ENCODE measurements at regions not wholly inside any gene's neighbourhood (a gene's known extent, or its start where the extent isn't known, plus 50 kb on each side); places are given as distances from the start of the nearest gene placed in this dataset.

GRCh38 chr7:46586406-46586805 lies 665.3 kb upstream of the IGFBP3 start:
- Histone ChIP-seq H3K27me3 (no peaks in the 10 kb centered on the region), H3K9me3 (replicated peaks in 1 of 11) (peaks cover 2 to 13% (median 8%) of the 10 kb centered on the region in 11 experiments; a peak in 18 of 22 replicates), H3K4me1 (peaks cover 15 to 26% (median 20%) of the 10 kb centered on the region in 10 experiments), H3K9ac (no peak overlapping the region), H3K27ac (no peak overlapping the region), H4K20me1 (no peaks in the 10 kb centered on the region), H3K36me3 (no peaks in the 10 kb centered on the region), H3K4me2 (no peak overlapping the region), H3K4me3 (no peak overlapping the region)
- TF ChIP-seq Cebpa-rat (IDR thresholded peaks at IDR 0.05) = no peak

DNA sequence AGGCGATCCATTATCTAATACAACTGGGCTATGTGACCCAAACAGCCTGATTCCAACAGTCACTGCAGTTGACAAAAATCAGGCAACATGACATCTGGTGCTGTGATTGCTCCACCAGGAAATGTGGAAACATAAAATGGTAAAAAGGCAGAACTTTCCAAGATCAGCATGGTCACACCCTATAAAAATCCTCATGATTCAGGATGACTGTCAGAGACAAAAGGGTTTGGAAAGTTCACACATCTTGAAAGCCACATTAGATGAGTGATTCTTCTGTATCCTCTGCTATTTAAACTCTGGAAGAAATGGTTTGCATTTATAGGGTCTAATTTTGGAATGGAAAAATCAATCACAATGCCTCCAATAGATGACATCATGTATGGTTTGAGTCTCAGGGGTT lies 662.6 kb upstream of the IGFBP3 start:
- Histone ChIP-seq H3K27ac (peak overlapping the region in 6 of 11 experiments; percentile 9 to 55 (median 36); a peak in 7 of 22 replicates), H3K9me3 (replicated peaks in 1 of 11) (peaks cover 0 to 10% (median 5%) of the 10 kb centered on the region in 11 experiments; a peak in 9 of 22 replicates), H3K4me3 (no peak overlapping the region), H3K4me2 (peak overlapping the region; percentile 4 to 49 (median 38); a peak in 15 of 22 replicates), H3K4me1 (peaks cover 26 to 42% (median 32%) of the 10 kb centered on the region in 10 experiments), H4K20me1 (no peaks in the 10 kb centered on the region), H3K36me3 (no peaks in the 10 kb centered on the region), H3K27me3 (no peaks in the 10 kb centered on the region), H3K9ac (no peak overlapping the region)
- TF ChIP-seq Cebpa-rat (IDR thresholded peaks at IDR 0.05) = no peak

- Histone ChIP-seq H3K9ac (peak overlapping the region in 6 of 11 experiments; percentile 28 to 65 (median 58); a peak in 12 of 22 replicates), H3K27me3 (no peaks in the 10 kb centered on the region), H3K9me3 (replicated peaks in 1 of 11) (peaks cover 0 to 24% (median 9%) of the 10 kb centered on the region in 11 experiments; a peak in 11 of 22 replicates), H3K4me2 (peak overlapping the region; percentile 29 to 84 (median 77); a peak in 21 of 22 replicates), H3K27ac (peak overlapping the region in 8 of 11 experiments; percentile 17 to 80 (median 73); a peak in 15 of 22 replicates), H4K20me1 (no peaks in the 10 kb centered on the region), H3K4me1 (peaks cover 32 to 51% (median 40%) of the 10 kb centered on the region in 10 experiments), H3K36me3 (no peaks in the 10 kb centered on the region), H3K4me3 (peak overlapping the region in 2 of 10 experiments; percentile 2 to 34; a peak in 3 of 20 replicates)
- TF ChIP-seq Cebpa-rat (IDR thresholded peaks at IDR 0.05) = no peak
Measured at GRCh38 chr7:46581268-46581667, 660.2 kb upstream of the IGFBP3 start.

- H3K36me3 ChIP-seq = no peaks in the 10 kb centered on the region
- peaks cover 2 to 29% (median 14%) of the 10 kb centered on the region in 11 experiments; a peak in 13 of 22 replicates for H3K9me3 ChIP-seq (replicated peaks in 1 of 11)
- TF ChIP-seq Cebpa-rat (IDR thresholded peaks at IDR 0.05) = no peak
- H3K4me1 ChIP-seq = peaks cover 32 to 51% (median 40%) of the 10 kb centered on the region in 10 experiments
- 0 out of 20 replicates have a peak overlapping the region, but pooled peaks of 2 of the 10 experiments have one; percentile 2 to 34 for H3K4me3 ChIP-seq
- H3K27ac ChIP-seq = peak overlapping the region in 8 of 11 experiments; percentile 17 to 80 (median 73); a peak in 15 of 22 replicates
- H3K4me2 ChIP-seq = peak overlapping the region; percentile 12 to 84 (median 77); a peak in 21 of 22 replicates
- no peaks in the 10 kb centered on the region for H3K27me3 ChIP-seq
- H4K20me1 ChIP-seq = no peaks in the 10 kb centered on the region
- peak overlapping the region in 6 of 11 experiments; percentile 28 to 65 (median 58); a peak in 11 of 22 replicates for H3K9ac ChIP-seq
Measured at GRCh38 chr7:46580766-46581165, 659.7 kb upstream of the IGFBP3 start.

GRCh38 chr7:46577394-46577793 lies 656.3 kb upstream of the IGFBP3 start:
- H3K36me3 ChIP-seq = no peaks in the 10 kb centered on the region
- H3K4me3 ChIP-seq = no peak overlapping the region
- H3K4me1 ChIP-seq = peaks cover 24 to 35% (median 29%) of the 10 kb centered on the region in 10 experiments
- H3K27me3 ChIP-seq = no peaks in the 10 kb centered on the region
- no peak for TF ChIP-seq Cebpa-rat (IDR thresholded peaks at IDR 0.05)
- H3K27ac ChIP-seq = peak overlapping the region in 2 of 11 experiments; percentile 34 to 41; a peak in 2 of 22 replicates
- peak overlapping the region in 3 of 11 experiments; percentile 1 to 30 (median 11); a peak in 1 of 22 replicates for H3K4me2 ChIP-seq
- peaks cover 9 to 36% (median 23%) of the 10 kb centered on the region in 11 experiments; a peak in 16 of 22 replicates for H3K9me3 ChIP-seq (replicated peaks in 1 of 11)
- no peaks in the 10 kb centered on the region for H4K20me1 ChIP-seq
- H3K9ac ChIP-seq = no peak overlapping the region

- Histone ChIP-seq H3K27ac (peak overlapping the region in 3 of 11 experiments; percentile 9 to 41 (median 34); a peak in 2 of 22 replicates), H3K4me3 (no peak overlapping the region), H4K20me1 (no peaks in the 10 kb centered on the region), H3K9me3 (replicated peaks in 1 of 11) (peaks cover 9 to 36% (median 23%) of the 10 kb centered on the region in 11 experiments; a peak in 16 of 22 replicates), H3K27me3 (no peaks in the 10 kb centered on the region), H3K4me2 (peak overlapping the region in 5 of 11 experiments; percentile 1 to 49 (median 11); a peak in 3 of 22 replicates), H3K4me1 (peaks cover 19 to 31% (median 27%) of the 10 kb centered on the region in 10 experiments), H3K9ac (no peak overlapping the region), H3K36me3 (no peaks in the 10 kb centered on the region)
- no peak for TF ChIP-seq Cebpa-rat (IDR thresholded peaks at IDR 0.05)
Measured at GRCh38 chr7:46576950-46577349, 655.9 kb upstream of the IGFBP3 start.

DNA sequence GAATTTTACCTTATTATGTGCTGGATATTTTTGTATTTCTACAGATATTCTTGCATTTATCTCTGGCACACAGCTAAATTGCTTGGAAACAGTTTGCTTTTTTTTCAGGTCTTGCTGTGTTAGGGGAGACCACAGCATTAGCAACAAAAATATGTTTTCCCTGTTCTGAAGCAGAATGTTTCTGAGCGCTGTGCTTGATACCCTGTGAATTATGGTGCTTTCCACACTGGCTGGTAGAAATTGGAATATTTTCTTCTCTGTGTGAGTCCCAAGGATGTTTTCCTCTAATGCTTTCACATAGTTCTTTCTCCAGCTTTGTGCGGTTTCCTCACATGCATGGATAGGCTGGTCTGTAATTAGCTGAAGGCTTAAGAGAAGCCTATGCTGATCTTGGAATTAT lies 651.6 kb upstream of the IGFBP3 start:
- no peaks in the 10 kb centered on the region for H3K27me3 ChIP-seq
- TF ChIP-seq Cebpa-rat (IDR thresholded peaks at IDR 0.05) = no peak
- H3K4me2 ChIP-seq = no peak overlapping the region
- no peak overlapping the region for H3K9ac ChIP-seq
- H3K4me3 ChIP-seq = no peak overlapping the region
- no peaks in the 10 kb centered on the region; a peak in 1 of 22 replicates for H4K20me1 ChIP-seq
- peaks cover 9 to 21% (median 15%) of the 10 kb centered on the region in 11 experiments; a peak in 15 of 22 replicates for H3K9me3 ChIP-seq (replicated peaks in 1 of 11)
- H3K27ac ChIP-seq = no peak overlapping the region
- no peaks in the 10 kb centered on the region for H3K36me3 ChIP-seq
- peaks cover 15 to 27% (median 23%) of the 10 kb centered on the region in 10 experiments for H3K4me1 ChIP-seq

GRCh38 chr7:46571996-46572395 lies 650.9 kb upstream of the IGFBP3 start:
- no peak overlapping the region for H3K4me3 ChIP-seq
- H3K27me3 ChIP-seq = no peaks in the 10 kb centered on the region
- no peaks in the 10 kb centered on the region for H3K36me3 ChIP-seq
- no peak overlapping the region for H3K27ac ChIP-seq
- peak overlapping the region in 1 of 11 experiments; percentile 5; a peak in 1 of 22 replicates for H3K4me2 ChIP-seq
- peaks cover 15 to 22% (median 20%) of the 10 kb centered on the region in 10 experiments for H3K4me1 ChIP-seq
- H4K20me1 ChIP-seq = no peaks in the 10 kb centered on the region; a peak in 1 of 22 replicates
- TF ChIP-seq Cebpa-rat (IDR thresholded peaks at IDR 0.05) = no peak
- H3K9ac ChIP-seq = no peak overlapping the region
- H3K9me3 ChIP-seq (replicated peaks in 1 of 11) = peaks cover 9 to 20% (median 15%) of the 10 kb centered on the region in 11 experiments; a peak in 15 of 22 replicates

DNA sequence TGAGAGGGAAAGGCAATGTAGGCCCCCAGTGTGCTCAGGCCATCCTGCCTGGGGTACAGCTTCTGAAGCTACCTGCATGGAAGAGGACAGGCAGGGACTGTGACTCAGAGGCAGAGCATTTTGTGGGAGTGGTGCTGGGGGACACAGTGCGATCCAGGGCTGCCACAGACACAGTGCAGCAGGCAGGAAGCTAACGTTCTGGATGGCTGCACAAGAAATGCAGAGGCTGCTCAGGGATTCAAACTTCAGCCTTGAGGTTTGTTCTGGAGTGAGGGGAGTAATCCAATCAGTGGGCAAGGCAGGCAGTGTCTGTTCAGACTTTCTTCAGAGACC lies 648.0 kb upstream of the IGFBP3 start:
- no peak for TF ChIP-seq Cebpa-rat (IDR thresholded peaks at IDR 0.05)
- peak overlapping the region in 10 of 11 experiments; percentile 37 to 76 (median 68); a peak in 21 of 22 replicates for H3K4me2 ChIP-seq
- H4K20me1 ChIP-seq = no peaks in the 10 kb centered on the region; a peak in 1 of 22 replicates
- H3K9ac ChIP-seq = no peak overlapping the region
- H3K27ac ChIP-seq = no peak overlapping the region
- H3K27me3 ChIP-seq = no peaks in the 10 kb centered on the region
- H3K4me1 ChIP-seq = peaks cover 8 to 22% (median 16%) of the 10 kb centered on the region in 10 experiments; a peak in 19 of 20 replicates
- H3K9me3 ChIP-seq (replicated peaks in 1 of 11) = no peaks in the 10 kb centered on the region
- H3K36me3 ChIP-seq = no peaks in the 10 kb centered on the region
- H3K4me3 ChIP-seq = no peak overlapping the region
